Lower leg skin (tissue), 3 donors: ENCODE measurements at regions not wholly inside any gene's neighbourhood (a gene's known extent, or its start where the extent isn't known, plus 50 kb on each side); places are given as distances from the start of the nearest gene placed in this dataset.

ENCODE experiments used
- CTCF ChIP-seq, 3 donors: fragments of 450-650 bp; IDR thresholded peaks; one replicate each; pipeline ENCODE4 v1.5.1; 2016; ENCODE audit warnings: antibody characterized with exemption in 3 of 3, mild to moderate bottlenecking in 3 of 3, moderate library complexity in 2 of 3
- POLR2A ChIP-seq, 2 donors: fragments of 450-650 bp; IDR thresholded peaks; one replicate each; pipeline ENCODE4 v1.6.1; 2016 to 2017; ENCODE audit warnings: antibody characterized with exemption in 2 of 2, mild to moderate bottlenecking in 1 of 2, moderate library complexity in 1 of 2

- TF ChIP-seq CTCF (IDR thresholded peaks at IDR 0.05) (no peak), POLR2A (IDR thresholded peaks at IDR 0.05) (no peak)
Observed at GRCh38 chr2:181376442-181376841, 80.7 kb upstream of the ITGA4 start.
